ENCODE measurements at regions not wholly inside any gene's neighbourhood (a gene's known extent, or its start where the extent isn't known, plus 50 kb on each side); places are given as distances from the start of the nearest gene placed in this dataset.
"Not testable (repeated sequence)": the region's sequence is repeated elsewhere in the genome, so short reads cannot be mapped to it uniquely, and the experiment has no call there.

DNA sequence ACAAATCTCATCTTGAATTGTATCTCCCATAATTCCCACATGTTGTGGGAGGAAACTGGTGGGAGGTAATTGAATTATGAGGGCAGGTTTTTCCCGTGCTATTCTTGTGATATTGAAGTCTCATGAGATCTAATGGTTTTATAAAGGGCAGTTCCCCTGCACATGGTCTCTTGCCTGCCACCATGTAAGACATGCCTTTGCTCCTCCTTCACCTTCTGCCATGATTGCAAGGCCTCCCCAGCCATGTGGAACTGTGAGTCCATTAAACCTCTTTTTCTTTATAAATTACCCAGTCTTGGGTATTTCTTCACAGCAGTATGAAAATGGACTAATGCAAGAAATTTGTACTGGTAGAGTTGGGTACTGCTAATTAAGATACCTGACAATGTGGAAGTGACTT lies 84.6 kb downstream of the UTRN start:
- H3K4me3 Mint-ChIP-seq; H3K27me3 Mint-ChIP-seq (ENCODE audit: low read depth); DNase-seq; H3K9me3 Mint-ChIP-seq; ATAC-seq: not testable (repeated sequence)
- H3K4me1 Mint-ChIP-seq (ENCODE audit: low read depth): peaks cover 50% of the 10 kb centered on the region
- H3K36me3 Mint-ChIP-seq (ENCODE audit: insufficient read depth): peaks cover 29% of the 10 kb centered on the region

DNA sequence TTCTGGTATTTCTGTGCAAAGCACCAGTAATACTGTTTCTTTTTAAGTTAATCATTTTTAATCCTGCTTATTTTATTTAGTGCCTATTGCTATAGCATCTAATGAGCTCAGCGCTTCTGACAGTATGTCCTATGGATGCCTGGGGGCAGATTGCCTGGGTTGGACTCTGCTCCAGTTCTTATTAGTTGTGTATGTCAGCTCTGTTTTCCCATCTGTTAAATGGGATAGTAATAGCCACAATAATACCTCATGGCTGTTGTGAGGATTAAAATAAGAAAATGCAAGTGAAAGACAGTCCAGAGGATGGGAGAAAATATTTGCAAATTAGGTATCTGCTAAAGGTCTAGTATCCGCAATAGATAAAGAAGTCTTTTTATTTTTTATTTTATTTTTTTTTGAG lies 87.0 kb downstream of the UTRN start:
- no peak for DNase-seq
- ATAC-seq: no peak
- Mint-ChIP-seq H3K27me3 (ENCODE audit: low read depth) (no peaks in the 10 kb centered on the region), H3K4me3 (no peak overlapping the region), H3K4me1 (ENCODE audit: low read depth) (peaks cover 45% of the 10 kb centered on the region), H3K36me3 (ENCODE audit: insufficient read depth) (peaks cover 22% of the 10 kb centered on the region), H3K9me3 (no peaks in the 10 kb centered on the region)

- no peaks in the 10 kb centered on the region for H3K9me3 Mint-ChIP-seq
- H3K4me1 Mint-ChIP-seq (ENCODE audit: low read depth): peaks cover 52% of the 10 kb centered on the region
- H3K27me3 Mint-ChIP-seq (ENCODE audit: low read depth): no peaks in the 10 kb centered on the region
- peaks cover 21% of the 10 kb centered on the region for H3K36me3 Mint-ChIP-seq (ENCODE audit: insufficient read depth)
- ATAC-seq (no peak), DNase-seq (no peak)
- H3K4me3 Mint-ChIP-seq: no peak overlapping the region
Measured at GRCh38 chr6:144372611-144373594, 87.8 kb downstream of the UTRN start.

- not testable (repeated sequence) for H3K27me3 Mint-ChIP-seq (ENCODE audit: low read depth); DNase-seq; H3K9me3 Mint-ChIP-seq; H3K4me3 Mint-ChIP-seq; ATAC-seq
- H3K4me1 Mint-ChIP-seq (ENCODE audit: low read depth): peaks cover 64% of the 10 kb centered on the region
- peaks cover 24% of the 10 kb centered on the region for H3K36me3 Mint-ChIP-seq (ENCODE audit: insufficient read depth)
Measured at GRCh38 chr6:144374525-144374924, 89.4 kb downstream of the UTRN start.

- no peaks in the 10 kb centered on the region for H3K27me3 Mint-ChIP-seq (ENCODE audit: low read depth)
- peaks cover 62% of the 10 kb centered on the region for H3K4me1 Mint-ChIP-seq (ENCODE audit: low read depth)
- ATAC-seq (no peak), DNase-seq (no peak)
- no peak overlapping the region for H3K4me3 Mint-ChIP-seq
- H3K9me3 Mint-ChIP-seq: peaks cover 15% of the 10 kb centered on the region
- H3K36me3 Mint-ChIP-seq (ENCODE audit: insufficient read depth): peaks cover 26% of the 10 kb centered on the region
Measured at GRCh38 chr6:144377586-144378210, 92.6 kb downstream of the UTRN start.

DNA sequence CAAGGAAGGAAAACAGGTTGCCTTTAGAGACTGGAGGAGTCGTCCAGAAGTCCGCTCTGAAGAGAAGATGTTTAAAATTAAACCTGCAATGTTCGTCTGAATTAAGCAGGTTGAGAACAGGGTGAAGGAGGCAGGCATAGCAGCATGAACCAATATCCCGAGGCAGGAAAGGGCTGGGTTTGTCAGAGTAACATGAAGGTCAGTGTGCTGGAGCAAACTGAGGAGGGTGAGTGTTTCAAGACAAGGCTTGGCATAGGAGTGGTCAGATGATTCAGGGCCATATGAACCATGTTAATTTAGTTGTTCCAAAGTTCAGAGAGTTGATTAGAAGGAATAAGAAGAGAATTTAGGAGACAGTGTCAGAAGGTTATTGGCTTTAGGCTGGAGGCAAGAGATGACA lies 93.3 kb downstream of the UTRN start:
- ATAC-seq (no peak), DNase-seq (no peak)
- Mint-ChIP-seq H3K36me3 (ENCODE audit: insufficient read depth) (peaks cover 22% of the 10 kb centered on the region), H3K4me3 (no peak overlapping the region), H3K4me1 (ENCODE audit: low read depth) (peaks cover 60% of the 10 kb centered on the region), H3K9me3 (peaks cover 15% of the 10 kb centered on the region), H3K27me3 (ENCODE audit: low read depth) (no peaks in the 10 kb centered on the region)

GRCh38 chr6:144379356-144379755 lies 94.2 kb downstream of the UTRN start:
- DNase-seq (no peak), ATAC-seq (peak; percentile 70 to 83)
- Mint-ChIP-seq H3K27me3 (ENCODE audit: low read depth) (no peaks in the 10 kb centered on the region), H3K36me3 (ENCODE audit: insufficient read depth) (peaks cover 21% of the 10 kb centered on the region), H3K9me3 (peaks cover 15% of the 10 kb centered on the region), H3K4me1 (ENCODE audit: low read depth) (peaks cover 64% of the 10 kb centered on the region), H3K4me3 (no peak overlapping the region)

- peaks cover 63% of the 10 kb centered on the region for H3K4me1 Mint-ChIP-seq (ENCODE audit: low read depth)
- not testable (repeated sequence) for DNase-seq; H3K27me3 Mint-ChIP-seq (ENCODE audit: low read depth); ATAC-seq; H3K4me3 Mint-ChIP-seq
- H3K36me3 Mint-ChIP-seq (ENCODE audit: insufficient read depth): peaks cover 21% of the 10 kb centered on the region
- peaks cover 15% of the 10 kb centered on the region for H3K9me3 Mint-ChIP-seq
Measured at GRCh38 chr6:144381499-144381898, 96.4 kb downstream of the UTRN start.

DNA sequence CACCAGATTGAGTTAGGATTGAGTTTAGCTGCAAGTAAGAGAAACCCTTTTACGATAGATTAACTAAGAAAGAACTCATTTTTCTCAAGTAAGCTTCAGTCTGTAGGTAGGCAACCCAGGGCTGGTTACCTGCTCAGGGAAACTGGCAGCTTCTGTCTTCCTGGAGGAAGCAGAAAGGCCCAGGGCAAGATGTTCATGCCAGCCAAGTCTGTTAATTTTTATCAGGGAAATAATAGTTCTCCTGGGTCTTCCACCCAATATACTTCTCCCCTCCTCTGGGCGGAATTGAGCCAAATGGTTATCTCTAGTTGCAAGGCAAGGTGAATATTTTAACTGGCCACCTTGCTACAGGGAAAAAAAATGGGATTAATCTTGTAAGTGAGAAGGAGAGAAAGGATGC lies 98.2 kb downstream of the UTRN start:
- ATAC-seq: no peak
- Mint-ChIP-seq H3K4me3 (no peak overlapping the region), H3K4me1 (ENCODE audit: low read depth) (peaks cover 52% of the 10 kb centered on the region), H3K9me3 (peaks cover 15% of the 10 kb centered on the region), H3K36me3 (ENCODE audit: insufficient read depth) (peaks cover 27% of the 10 kb centered on the region), H3K27me3 (ENCODE audit: low read depth) (no peaks in the 10 kb centered on the region)
- DNase-seq: no peak

GRCh38 chr6:144384427-144384826 lies 99.3 kb downstream of the UTRN start:
- no peak overlapping the region for H3K4me3 Mint-ChIP-seq
- ATAC-seq: no peak
- no peaks in the 10 kb centered on the region for H3K27me3 Mint-ChIP-seq (ENCODE audit: low read depth)

GRCh38 chr6:144389474-144389873 lies 104.3 kb downstream of the UTRN start:
- H3K4me3 Mint-ChIP-seq; DNase-seq; ATAC-seq; H3K9me3 Mint-ChIP-seq; H3K27me3 Mint-ChIP-seq (ENCODE audit: low read depth): not testable (repeated sequence)
- H3K36me3 Mint-ChIP-seq (ENCODE audit: insufficient read depth): peaks cover 29% of the 10 kb centered on the region
- H3K4me1 Mint-ChIP-seq (ENCODE audit: low read depth): peaks cover 51% of the 10 kb centered on the region

More at GRCh38 chr6:144384427-144384826, 99.3 kb downstream of the UTRN start:
- Mint-ChIP-seq H3K9me3 (peaks cover 15% of the 10 kb centered on the region), H3K4me1 (ENCODE audit: low read depth) (peaks cover 45% of the 10 kb centered on the region), H3K36me3 (ENCODE audit: insufficient read depth) (peaks cover 27% of the 10 kb centered on the region)
- no peak for DNase-seq

GRCh38 chr6:144390202-144390601 lies 105.1 kb downstream of the UTRN start:
- peaks cover 7% of the 10 kb centered on the region for H3K9me3 Mint-ChIP-seq
- no peak for ATAC-seq
- peaks cover 48% of the 10 kb centered on the region for H3K4me1 Mint-ChIP-seq (ENCODE audit: low read depth)
- no peak overlapping the region for H3K4me3 Mint-ChIP-seq
- DNase-seq: no peak
- no peaks in the 10 kb centered on the region for H3K27me3 Mint-ChIP-seq (ENCODE audit: low read depth)
- H3K36me3 Mint-ChIP-seq (ENCODE audit: insufficient read depth): peaks cover 30% of the 10 kb centered on the region

- peaks cover 30% of the 10 kb centered on the region for H3K36me3 Mint-ChIP-seq (ENCODE audit: insufficient read depth)
- peaks cover 7% of the 10 kb centered on the region for H3K9me3 Mint-ChIP-seq
- H3K4me3 Mint-ChIP-seq: no peak overlapping the region
- no peak for ATAC-seq
- DNase-seq: no peak
- H3K4me1 Mint-ChIP-seq (ENCODE audit: low read depth): peaks cover 50% of the 10 kb centered on the region
- H3K27me3 Mint-ChIP-seq (ENCODE audit: low read depth): no peaks in the 10 kb centered on the region
Measured at GRCh38 chr6:144390886-144391285, 105.8 kb downstream of the UTRN start.

- Mint-ChIP-seq H3K27me3 (ENCODE audit: low read depth) (no peaks in the 10 kb centered on the region), H3K4me3 (no peak overlapping the region), H3K9me3 (peaks cover 9% of the 10 kb centered on the region), H3K36me3 (ENCODE audit: insufficient read depth) (peaks cover 34% of the 10 kb centered on the region), H3K4me1 (ENCODE audit: low read depth) (peaks cover 52% of the 10 kb centered on the region)
- DNase-seq (no peak), ATAC-seq (no peak)
Measured at GRCh38 chr6:144392536-144392935, 107.4 kb downstream of the UTRN start.

DNA sequence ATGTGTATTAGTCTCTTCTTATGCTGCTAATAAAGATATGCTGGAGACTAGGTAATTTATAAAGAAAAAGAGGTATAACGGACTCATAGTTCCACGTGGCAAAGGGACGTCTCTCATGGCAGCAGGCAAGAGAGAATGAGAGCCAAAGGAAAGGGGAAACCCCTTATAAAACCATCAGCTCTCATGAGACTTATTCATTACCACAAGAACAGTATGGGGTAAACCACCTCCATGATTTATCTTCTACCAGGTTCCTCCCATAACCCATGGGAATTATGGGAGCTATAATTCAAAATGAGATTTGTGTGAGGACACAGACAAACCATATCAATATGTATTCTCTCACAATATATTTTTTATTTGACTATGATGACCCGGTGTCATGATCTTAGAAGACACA lies 109.1 kb downstream of the UTRN start:
- ATAC-seq (peak; percentile 80 to 85), DNase-seq (no peak)
- Mint-ChIP-seq H3K4me1 (ENCODE audit: low read depth) (peaks cover 50% of the 10 kb centered on the region), H3K27me3 (ENCODE audit: low read depth) (no peaks in the 10 kb centered on the region), H3K9me3 (peaks cover 18% of the 10 kb centered on the region), H3K36me3 (ENCODE audit: insufficient read depth) (peaks cover 34% of the 10 kb centered on the region), H3K4me3 (no peak overlapping the region)

Data from activated T-cell treated with anti-CD3 and anti-CD28 coated beads, Interleukin-2, amount 50 U/mL, for 4 hours (primary cell).